ENCODE measurements at regions not wholly inside any gene's neighbourhood (a gene's known extent, or its start where the extent isn't known, plus 50 kb on each side); places are given as distances from the start of the nearest gene placed in this dataset.

DNA sequence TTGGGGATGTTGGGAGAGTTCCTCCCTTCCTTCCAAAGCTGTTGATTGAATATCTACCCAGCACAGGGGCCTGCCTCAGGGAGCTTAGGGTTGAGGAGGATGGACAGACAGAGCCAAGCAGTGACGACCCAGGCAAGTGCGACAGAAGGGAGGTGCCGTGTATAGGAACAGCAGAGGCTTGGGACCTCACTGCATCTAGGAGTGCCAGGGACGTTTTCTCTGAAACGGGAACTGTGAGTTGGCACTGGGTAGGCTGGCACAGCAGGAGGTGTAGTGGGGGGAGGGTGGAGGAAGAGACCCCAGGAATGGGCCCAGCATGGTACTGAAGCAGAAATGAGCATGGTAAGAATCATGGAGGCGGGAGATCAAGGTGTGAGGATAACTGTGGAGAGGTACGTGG lies 55.3 kb upstream of the MGMT start:
- TF ChIP-seq, protein P1, sequence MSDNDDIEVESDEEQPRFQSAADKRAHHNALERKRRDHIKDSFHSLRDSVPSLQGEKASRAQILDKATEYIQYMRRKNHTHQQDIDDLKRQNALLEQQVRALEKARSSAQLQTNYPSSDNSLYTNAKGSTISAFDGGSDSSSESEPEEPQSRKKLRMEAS (IDR thresholded peaks at IDR 0.05), result no peak
- TF ChIP-seq ZFX (IDR thresholded peaks at IDR 0.05), result no peak
- TF ChIP-seq, protein P2, sequence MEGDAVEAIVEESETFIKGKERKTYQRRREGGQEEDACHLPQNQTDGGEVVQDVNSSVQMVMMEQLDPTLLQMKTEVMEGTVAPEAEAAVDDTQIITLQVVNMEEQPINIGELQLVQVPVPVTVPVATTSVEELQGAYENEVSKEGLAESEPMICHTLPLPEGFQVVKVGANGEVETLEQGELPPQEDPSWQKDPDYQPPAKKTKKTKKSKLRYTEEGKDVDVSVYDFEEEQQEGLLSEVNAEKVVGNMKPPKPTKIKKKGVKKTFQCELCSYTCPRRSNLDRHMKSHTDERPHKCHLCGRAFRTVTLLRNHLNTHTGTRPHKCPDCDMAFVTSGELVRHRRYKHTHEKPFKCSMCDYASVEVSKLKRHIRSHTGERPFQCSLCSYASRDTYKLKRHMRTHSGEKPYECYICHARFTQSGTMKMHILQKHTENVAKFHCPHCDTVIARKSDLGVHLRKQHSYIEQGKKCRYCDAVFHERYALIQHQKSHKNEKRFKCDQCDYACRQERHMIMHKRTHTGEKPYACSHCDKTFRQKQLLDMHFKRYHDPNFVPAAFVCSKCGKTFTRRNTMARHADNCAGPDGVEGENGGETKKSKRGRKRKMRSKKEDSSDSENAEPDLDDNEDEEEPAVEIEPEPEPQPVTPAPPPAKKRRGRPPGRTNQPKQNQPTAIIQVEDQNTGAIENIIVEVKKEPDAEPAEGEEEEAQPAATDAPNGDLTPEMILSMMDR (IDR thresholded peaks at IDR 0.05 in 2 of 3, conservative IDR thresholded peaks at IDR 0.05 in 1 of 3; ENCODE audit: borderline replicate concordance in 1 of 3, insufficient read depth in 1 of 3, low read depth in 2 of 3, low read length in 2 of 3), result no peak
- TF ChIP-seq ZBTB33 (IDR thresholded peaks at IDR 0.05; ENCODE audit: extremely low read depth, insufficient replicate concordance, low read length), result no peak
- no peak for TF ChIP-seq EZH2phosphoT487 (IDR thresholded peaks at IDR 0.05; ENCODE audit: borderline replicate concordance)
- TF ChIP-seq EZH2 (IDR thresholded peaks at IDR 0.05), result no peak
- no peak for TF ChIP-seq REST (IDR thresholded peaks at IDR 0.05; ENCODE audit: low read depth)
- no peak for TF ChIP-seq POLR2AphosphoS5 (IDR thresholded peaks at IDR 0.05; ENCODE audit: low read depth, low read length)
- no peak for TF ChIP-seq POLR2A (IDR thresholded peaks at IDR 0.05; ENCODE audit: borderline replicate concordance, extremely low read depth, insufficient read depth, insufficient read length)
- TF ChIP-seq RAD21 (IDR thresholded peaks at IDR 0.05; ENCODE audit: low read depth), result no peak
- TF ChIP-seq EGR1 (IDR thresholded peaks at IDR 0.05; ENCODE audit: low read depth), result no peak
- TF ChIP-seq SIN3A (IDR thresholded peaks at IDR 0.05; ENCODE audit: low read depth), result no peak
- no peak for TF ChIP-seq TCF7L2 (IDR thresholded peaks at IDR 0.05; ENCODE audit: borderline replicate concordance, extremely low read depth, insufficient read depth, insufficient read length)
- TF ChIP-seq YY1 (IDR thresholded peaks at IDR 0.05; ENCODE audit: extremely low read depth, insufficient replicate concordance, low read depth, low read length), result no peak
